MM.1S (cell line): ENCODE measurements at regions not wholly inside any gene's neighbourhood (a gene's known extent, or its start where the extent isn't known, plus 50 kb on each side); places are given as distances from the start of the nearest gene placed in this dataset.

Experiments used
- CTCF ChIP-seq: fragments of 300-600 bp; sonication (generic); IDR thresholded peaks from 2 replicates; pipeline ENCODE4 v1.5.1; 2016; ENCODE audit warnings: antibody characterized with exemption, low read length, mixed read lengths
- EZH2phosphoT487 ChIP-seq: fragments of 300-600 bp; sonication (generic); IDR thresholded peaks from 2 replicates; pipeline ENCODE4 v1.6.1; 2018; ENCODE audit warnings: antibody characterized with exemption, low read length

- TF ChIP-seq EZH2phosphoT487 (no peak), CTCF (no peak)
Observed at GRCh38 chr1:83029050-83029449, 969.9 kb downstream of the TTLL7 start.
